GM20000 (cell line): ENCODE measurements at regions not wholly inside any gene's neighbourhood (a gene's known extent, or its start where the extent isn't known, plus 50 kb on each side); places are given as distances from the start of the nearest gene placed in this dataset.

Experiments used
- DNase-seq: peaks from one replicate; pipeline ENCODE4 v3.0.0; 2012; ENCODE audit warnings: low spot score
- TF ChIP-seq, protein P1 (sequence below): IDR thresholded peaks from 2 replicates; pipeline ENCODE4 v1.5.1; 2012; ENCODE audit warnings: mild to moderate bottlenecking, control low read depth; ENCODE audit errors: extremely low read depth, missing control alignments

DNA sequence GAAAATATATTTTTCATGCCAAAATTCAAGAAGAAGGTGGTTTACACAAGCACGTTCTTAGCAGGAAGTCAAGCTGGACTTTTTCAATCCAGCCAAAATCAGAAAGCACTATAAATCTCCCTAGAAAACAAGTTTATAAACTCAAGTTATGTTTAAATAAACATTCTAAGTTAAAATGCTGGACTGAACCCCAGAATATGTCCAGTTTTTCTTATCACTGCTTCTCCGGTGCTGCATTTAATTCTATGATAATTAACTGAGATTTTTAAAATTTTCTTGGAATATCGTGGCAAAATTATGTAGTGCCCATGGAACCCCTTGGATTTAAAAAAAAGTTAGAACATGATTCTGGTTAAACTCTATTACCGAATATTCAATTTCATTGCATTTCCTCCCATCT is 218.2 kb upstream of the MDFIC2 start:
- TF ChIP-seq, protein P1, sequence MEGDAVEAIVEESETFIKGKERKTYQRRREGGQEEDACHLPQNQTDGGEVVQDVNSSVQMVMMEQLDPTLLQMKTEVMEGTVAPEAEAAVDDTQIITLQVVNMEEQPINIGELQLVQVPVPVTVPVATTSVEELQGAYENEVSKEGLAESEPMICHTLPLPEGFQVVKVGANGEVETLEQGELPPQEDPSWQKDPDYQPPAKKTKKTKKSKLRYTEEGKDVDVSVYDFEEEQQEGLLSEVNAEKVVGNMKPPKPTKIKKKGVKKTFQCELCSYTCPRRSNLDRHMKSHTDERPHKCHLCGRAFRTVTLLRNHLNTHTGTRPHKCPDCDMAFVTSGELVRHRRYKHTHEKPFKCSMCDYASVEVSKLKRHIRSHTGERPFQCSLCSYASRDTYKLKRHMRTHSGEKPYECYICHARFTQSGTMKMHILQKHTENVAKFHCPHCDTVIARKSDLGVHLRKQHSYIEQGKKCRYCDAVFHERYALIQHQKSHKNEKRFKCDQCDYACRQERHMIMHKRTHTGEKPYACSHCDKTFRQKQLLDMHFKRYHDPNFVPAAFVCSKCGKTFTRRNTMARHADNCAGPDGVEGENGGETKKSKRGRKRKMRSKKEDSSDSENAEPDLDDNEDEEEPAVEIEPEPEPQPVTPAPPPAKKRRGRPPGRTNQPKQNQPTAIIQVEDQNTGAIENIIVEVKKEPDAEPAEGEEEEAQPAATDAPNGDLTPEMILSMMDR: no peak
- DNase-seq: no peak

DNA sequence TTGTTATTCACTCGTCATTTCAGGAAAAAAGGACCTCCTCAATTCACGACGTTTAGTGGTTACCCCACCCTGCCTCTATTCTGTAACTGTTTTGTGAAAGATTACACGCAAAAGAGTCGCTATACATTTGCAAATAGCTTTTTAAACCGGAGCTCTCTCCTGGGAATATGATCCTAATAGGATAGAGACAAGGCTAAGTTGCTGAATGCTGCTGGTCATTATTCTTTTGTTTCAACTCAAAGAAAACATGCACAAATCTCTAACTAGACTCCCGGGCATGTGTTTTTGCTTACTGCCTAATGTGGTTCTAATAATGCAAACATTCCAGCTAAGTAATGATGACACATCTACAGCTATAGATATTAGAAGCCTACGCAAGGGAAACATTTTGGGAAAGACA is 214.6 kb upstream of the MDFIC2 start:
- TF ChIP-seq, protein P1: no peak
- no peak for DNase-seq

- TF ChIP-seq, protein P1: no peak
These were observed 207.6 kb upstream of the MDFIC2 start for GRCh38 chr3:70519913-70520659.

GRCh38 chr3:70519026-70519425 is 206.6 kb upstream of the MDFIC2 start:
- TF ChIP-seq, protein P1: no peak
- DNase-seq: no peak

More at GRCh38 chr3:70519913-70520659, 207.6 kb upstream of the MDFIC2 start:
- no peak for DNase-seq

DNA sequence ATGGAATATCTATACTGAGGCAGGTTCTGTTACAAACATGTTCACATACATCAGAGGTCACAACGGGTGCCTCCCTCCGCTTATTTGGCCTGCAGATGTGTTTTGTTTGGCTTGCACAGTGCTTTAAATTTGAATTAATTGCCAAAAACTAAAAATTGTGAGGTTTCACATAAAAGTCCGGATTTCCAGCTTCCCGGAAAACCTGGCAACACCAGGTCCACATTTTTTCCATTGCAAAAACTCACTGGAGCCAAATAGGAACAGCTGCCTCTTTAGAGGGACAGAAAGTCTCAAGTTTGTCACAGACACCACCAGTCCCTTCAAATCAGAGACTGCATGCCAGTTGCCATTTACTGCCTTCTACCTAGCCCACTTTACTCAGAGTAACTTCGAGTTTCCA is 205.9 kb upstream of the MDFIC2 start:
- DNase-seq: no peak
- TF ChIP-seq, protein P1: no peak

DNA sequence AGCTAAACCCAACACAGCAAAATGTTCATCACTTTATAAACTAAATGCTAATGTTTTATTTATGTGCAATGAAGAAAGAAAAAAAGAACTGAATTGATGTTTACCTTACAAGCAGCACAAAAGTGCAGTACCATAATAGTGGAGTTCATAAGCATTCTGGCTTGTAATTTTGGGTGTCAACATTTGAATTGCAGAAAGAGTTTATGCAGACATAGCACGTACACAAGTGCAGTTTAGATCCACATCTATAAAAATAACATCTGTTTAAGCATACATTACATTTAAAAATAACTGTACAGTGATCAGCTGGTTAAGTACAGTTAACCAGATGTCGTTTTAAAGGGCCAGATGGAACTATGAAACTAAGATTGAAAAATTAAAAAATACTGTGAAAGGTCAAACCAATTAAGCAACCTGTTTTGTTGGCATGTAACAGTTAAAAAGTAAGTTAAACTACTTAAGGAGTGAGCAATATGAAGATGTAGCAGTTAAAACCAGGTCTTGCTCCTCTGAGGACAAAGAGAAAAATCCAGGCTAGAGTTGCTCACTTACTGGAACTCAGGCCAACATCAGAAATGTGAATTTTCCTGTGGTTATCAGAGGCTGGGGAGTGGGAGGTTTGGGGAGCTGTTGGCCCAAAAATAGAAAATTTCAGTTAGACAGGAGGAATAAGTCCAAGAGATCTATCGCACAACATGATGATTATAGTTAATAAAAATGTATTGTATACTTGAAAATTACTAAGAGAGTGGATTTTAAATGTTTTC is 204.9 kb upstream of the MDFIC2 start:
- no peak for DNase-seq
- TF ChIP-seq, protein P1: no peak

- no peak for DNase-seq
- TF ChIP-seq, protein P1: no peak
These were observed 203.6 kb upstream of the MDFIC2 start for GRCh38 chr3:70516076-70516475.
